ENCODE measurements at regions not wholly inside any gene's neighbourhood (a gene's known extent, or its start where the extent isn't known, plus 50 kb on each side); places are given as distances from the start of the nearest gene placed in this dataset.
A peak's percentile ranks its signal among the peaks of the same experiment; 100 is the strongest.

- ATAC-seq (ENCODE audit: low read depth) (no peak), DNase-seq (no peak)
- H3K36me3 Mint-ChIP-seq (ENCODE audit: low read depth), result no peaks in the 10 kb centered on the region
- H3K4me1 Mint-ChIP-seq, result peaks cover 16% of the 10 kb centered on the region
- CTCF ChIA-PET, result no interaction called here
- POLR2A ChIA-PET, result no interaction called here
- intact Hi-C loops (cut with micrococcal nuclease), result no loop called here
- H3K4me3 Mint-ChIP-seq, result no peak overlapping the region
- H3K27ac Mint-ChIP-seq, result no peak overlapping the region
- H3K27me3 Mint-ChIP-seq, result peaks cover 18% of the 10 kb centered on the region
- no peak for TF ChIP-seq CTCF (IDR thresholded peaks at IDR 0.05)
- no peaks in the 10 kb centered on the region for H3K9me3 Mint-ChIP-seq
Measured at GRCh38 chr9:134491196-134491835, 150.3 kb upstream of the COL5A1 start.

GRCh38 chr9:134491856-134492255, 149.7 kb upstream of the COL5A1 start:
- H3K27me3 Mint-ChIP-seq, result peaks cover 17% of the 10 kb centered on the region
- no peak for TF ChIP-seq CTCF (IDR thresholded peaks at IDR 0.05)
- peaks cover 11% of the 10 kb centered on the region for H3K4me1 Mint-ChIP-seq
- intact Hi-C loops (cut with micrococcal nuclease), result no loop called here
- ATAC-seq (ENCODE audit: low read depth) (no peak), DNase-seq (no peak)
- H3K4me3 Mint-ChIP-seq, result no peak overlapping the region
- CTCF ChIA-PET, result no interaction called here
- H3K27ac Mint-ChIP-seq, result no peak overlapping the region
- no peaks in the 10 kb centered on the region for H3K9me3 Mint-ChIP-seq
- POLR2A ChIA-PET, result no interaction called here
- H3K36me3 Mint-ChIP-seq (ENCODE audit: low read depth), result no peaks in the 10 kb centered on the region

GRCh38 chr9:134492281-134492691, 149.3 kb upstream of the COL5A1 start:
- no peak for TF ChIP-seq CTCF (IDR thresholded peaks at IDR 0.05)
- no peaks in the 10 kb centered on the region for H3K9me3 Mint-ChIP-seq
- H3K4me1 Mint-ChIP-seq, result peaks cover 8% of the 10 kb centered on the region
- intact Hi-C loops (cut with micrococcal nuclease), result no loop called here
- no peak overlapping the region for H3K27ac Mint-ChIP-seq
- no peaks in the 10 kb centered on the region for H3K36me3 Mint-ChIP-seq (ENCODE audit: low read depth)
- POLR2A ChIA-PET, result interaction anchor here (1.6 kb wide), 1 partner anchor 17 kb away, joined by 3 read pairs; no protein-coding TSS in a partner anchor
- no peak for ATAC-seq (ENCODE audit: low read depth)
- no peak overlapping the region for H3K4me3 Mint-ChIP-seq
- DNase-seq, result no peak
- peaks cover 16% of the 10 kb centered on the region for H3K27me3 Mint-ChIP-seq
- CTCF ChIA-PET, result no interaction called here

- intact Hi-C loops (cut with micrococcal nuclease), result no loop called here
- Mint-ChIP-seq H3K36me3 (ENCODE audit: low read depth) (no peaks in the 10 kb centered on the region), H3K9me3 (no peaks in the 10 kb centered on the region), H3K27me3 (peaks cover 15% of the 10 kb centered on the region), H3K27ac (no peak overlapping the region), H3K4me3 (no peak overlapping the region), H3K4me1 (peaks cover 8% of the 10 kb centered on the region)
- ATAC-seq (ENCODE audit: low read depth) (no peak), DNase-seq (peak; percentile 9)
- ChIA-PET POLR2A (interaction anchor here (1.6 kb wide), 1 partner anchor 17 kb away, joined by 3 read pairs; no protein-coding TSS in a partner anchor), CTCF (no interaction called here)
- no peak for TF ChIP-seq CTCF (IDR thresholded peaks at IDR 0.05)
Measured at GRCh38 chr9:134492721-134493460, 148.7 kb upstream of the COL5A1 start.

GRCh38 chr9:134493461-134494272, 147.9 kb upstream of the COL5A1 start:
- H3K36me3 Mint-ChIP-seq (ENCODE audit: low read depth), result no peaks in the 10 kb centered on the region
- no peak for ATAC-seq (ENCODE audit: low read depth)
- intact Hi-C loops (cut with micrococcal nuclease), result no loop called here

More at GRCh38 chr9:134493461-134494272, 147.9 kb upstream of the COL5A1 start:
- Mint-ChIP-seq H3K4me3 (no peak overlapping the region), H3K27me3 (peaks cover 15% of the 10 kb centered on the region), H3K9me3 (no peaks in the 10 kb centered on the region), H3K4me1 (peaks cover 8% of the 10 kb centered on the region), H3K27ac (no peak overlapping the region)
- DNase-seq, result peak; percentile 8
- ChIA-PET CTCF (no interaction called here), POLR2A (interaction anchor here (1.6 kb wide), 1 partner anchor 18 kb away, joined by 3 read pairs; no protein-coding TSS in a partner anchor)
- TF ChIP-seq CTCF (IDR thresholded peaks at IDR 0.05), result no peak

All from activated B cell treated with CpG ODN at 0.5 μM for 24 hours (primary cell).